Testis (tissue), 2 donors: ENCODE measurements at regions not wholly inside any gene's neighbourhood (a gene's known extent, or its start where the extent isn't known, plus 50 kb on each side); places are given as distances from the start of the nearest gene placed in this dataset.

ENCODE experiments used
- DNase-seq: peaks from one replicate; pipeline ENCODE4 v3.0.0-alpha.2; 2019
- H3K27ac ChIP-seq, 2 donors: fragments of 200-600 bp; sonication (generic); one replicate each; pipeline ENCODE4 v1.5.1; 2019
- H3K27me3 ChIP-seq: fragments of 200-600 bp; sonication (generic); one replicate; pipeline ENCODE4 v1.5.1; 2019
- H3K36me3 ChIP-seq: fragments of 200-600 bp; sonication (generic); one replicate; pipeline ENCODE4 v1.5.1; 2017; ENCODE audit warnings: low read depth; ENCODE audit errors: missing control alignments
- H3K4me1 ChIP-seq: fragments of 200-600 bp; sonication (generic); one replicate; pipeline ENCODE4 v1.5.1; 2019
- H3K4me3 ChIP-seq, 2 donors: fragments of 200-600 bp; sonication (generic); one replicate each; pipeline ENCODE4 v1.5.1; 2017 to 2019
- H3K9me3 ChIP-seq: fragments of 200-600 bp; sonication (generic); one replicate; pipeline ENCODE4 v1.5.1; 2017
- CTCF ChIP-seq, 3 experiments: fragments of 450-650 bp in 2 of 3; fragments of 200-600 bp in 1 of 3; sonication (generic) in 1 of 3; IDR thresholded peaks; one replicate each; pipeline ENCODE4 v1.5.1; 2016 to 2019; ENCODE audit warnings: antibody characterized with exemption in 3 of 3, mild to moderate bottlenecking in 2 of 3, moderate library complexity in 1 of 3
- POLR2A ChIP-seq: fragments of 450-650 bp; IDR thresholded peaks from one replicate; pipeline ENCODE4 v1.6.1; 2017; ENCODE audit warnings: antibody characterized with exemption, mild to moderate bottlenecking, moderate library complexity
- WGBS, 2 donors: methylation state at CpG; one replicate each; pipeline ENCODE4 v1.1.5; 2018; 5-methylcytosine and 5-hydroxymethylcytosine counted together
- intact Hi-C: fragments of 100-400 bp; cut with DNase I; formaldehyde crosslinking; loops from one replicate; pipeline ENCODE4 v1.15.1; 2023; ENCODE audit warnings: low total_unique reads

- intact Hi-C loops, result no loop called here
- no peaks in the 10 kb centered on the region for H3K36me3 ChIP-seq
- no peak for DNase-seq
- TF ChIP-seq CTCF (IDR thresholded peaks at IDR 0.05) (no peak), POLR2A (no peak)
- H3K4me3 ChIP-seq, result no peak overlapping the region
- WGBS, 2 donors, result 89% methylated on average over 4 of the region's 4 CpGs
- H3K9me3 ChIP-seq, result no peaks in the 10 kb centered on the region
- H3K27ac ChIP-seq, result no peak overlapping the region
- no peaks in the 10 kb centered on the region for H3K4me1 ChIP-seq
- no peaks in the 10 kb centered on the region for H3K27me3 ChIP-seq
These were observed 256.7 kb upstream of the CD180 start for GRCh38 chr5:67453111-67453905.

GRCh38 chr5:67451640-67452279, 255.2 kb upstream of the CD180 start:
- Histone ChIP-seq H3K4me3 (no peak overlapping the region), H3K9me3 (no peaks in the 10 kb centered on the region), H3K27ac (no peak overlapping the region), H3K27me3 (no peaks in the 10 kb centered on the region), H3K36me3 (no peaks in the 10 kb centered on the region), H3K4me1 (no peaks in the 10 kb centered on the region)
- intact Hi-C loops, result no loop called here
- 83 to 90% methylated on average over 3 of the region's 3 CpGs for WGBS, 2 donors
- TF ChIP-seq CTCF (IDR thresholded peaks at IDR 0.05) (no peak), POLR2A (no peak)
- no peak for DNase-seq

- no peak for TF ChIP-seq CTCF (IDR thresholded peaks at IDR 0.05)
- no peak for TF ChIP-seq POLR2A
- Histone ChIP-seq H3K36me3 (no peaks in the 10 kb centered on the region), H3K9me3 (no peaks in the 10 kb centered on the region), H3K27me3 (no peaks in the 10 kb centered on the region), H3K4me3 (no peak overlapping the region), H3K4me1 (no peaks in the 10 kb centered on the region), H3K27ac (no peak overlapping the region)
- DNase-seq, result no peak
- intact Hi-C loops, result no loop called here
These were observed 251.1 kb upstream of the CD180 start for GRCh38 chr5:67447732-67448131.

- intact Hi-C loops, result no loop called here
- H3K27ac ChIP-seq, result no peak overlapping the region
- DNase-seq, result no peak
- H3K36me3 ChIP-seq, result no peaks in the 10 kb centered on the region
- no peaks in the 10 kb centered on the region for H3K27me3 ChIP-seq
- no peaks in the 10 kb centered on the region for H3K4me1 ChIP-seq
- TF ChIP-seq POLR2A (no peak), CTCF (IDR thresholded peaks at IDR 0.05) (no peak)
- no peak overlapping the region for H3K4me3 ChIP-seq
- 68 to 72% methylated on average over 6 of the region's 6 CpGs for whole genome bisulfite sequencing, 2 donors
- H3K9me3 ChIP-seq, result no peaks in the 10 kb centered on the region
These were observed 241.6 kb upstream of the CD180 start for GRCh38 chr5:67437905-67438845.
